ENCODE measurements at regions not wholly inside any gene's neighbourhood (a gene's known extent, or its start where the extent isn't known, plus 50 kb on each side); places are given as distances from the start of the nearest gene placed in this dataset.

DNA sequence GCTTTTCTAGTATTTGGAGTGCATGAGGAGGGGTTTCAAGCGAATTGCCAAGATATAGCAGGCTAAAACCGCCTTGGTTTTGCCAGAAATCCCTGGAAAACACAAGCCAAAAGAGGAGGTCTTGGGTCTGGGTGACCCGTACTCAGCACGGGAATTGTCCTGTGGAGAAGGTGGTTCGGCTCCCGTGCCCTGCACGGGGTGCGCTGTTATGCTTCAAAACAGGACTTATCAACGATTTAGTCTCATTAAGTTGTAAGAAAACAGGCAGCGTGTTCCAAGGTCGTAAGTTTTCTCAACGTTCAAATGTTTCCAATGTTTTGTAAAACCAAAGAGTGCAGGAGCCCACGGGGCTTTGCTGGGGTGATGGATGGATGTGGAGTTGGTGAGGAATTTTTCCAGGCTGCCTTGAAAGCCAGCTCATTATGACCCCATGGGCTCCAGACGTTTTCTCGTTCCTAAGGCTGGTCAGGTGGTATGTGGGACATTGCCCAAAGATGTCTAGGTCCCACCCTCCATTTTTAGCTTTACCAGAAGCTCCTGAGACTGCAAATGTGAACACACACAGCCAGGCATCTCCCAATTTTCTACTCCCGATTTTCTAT, 75.4 kb upstream of the CLDN14 start:
- DNase-seq (ENCODE audit: low spot score), result no peak

DNA sequence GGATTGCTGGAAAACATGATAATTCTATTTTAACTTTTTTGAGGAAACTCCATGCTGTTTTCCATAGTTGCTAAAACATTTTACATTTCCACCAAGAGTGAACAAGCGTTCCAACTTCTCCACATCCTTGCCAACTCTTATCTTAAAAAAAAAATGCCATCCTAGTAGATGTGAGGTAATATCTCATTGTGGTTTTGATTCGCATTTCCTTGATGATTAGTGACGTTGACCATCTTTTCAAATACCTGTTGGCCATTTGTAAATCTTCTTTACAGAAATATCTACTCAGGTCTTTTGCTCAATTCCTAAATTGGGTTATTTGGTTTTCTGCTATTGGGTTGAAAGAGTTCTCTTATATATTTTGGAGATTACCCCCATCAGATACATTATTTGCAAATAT, 77.4 kb upstream of the CLDN14 start:
- DNase-seq (ENCODE audit: low spot score), result no peak

DNA sequence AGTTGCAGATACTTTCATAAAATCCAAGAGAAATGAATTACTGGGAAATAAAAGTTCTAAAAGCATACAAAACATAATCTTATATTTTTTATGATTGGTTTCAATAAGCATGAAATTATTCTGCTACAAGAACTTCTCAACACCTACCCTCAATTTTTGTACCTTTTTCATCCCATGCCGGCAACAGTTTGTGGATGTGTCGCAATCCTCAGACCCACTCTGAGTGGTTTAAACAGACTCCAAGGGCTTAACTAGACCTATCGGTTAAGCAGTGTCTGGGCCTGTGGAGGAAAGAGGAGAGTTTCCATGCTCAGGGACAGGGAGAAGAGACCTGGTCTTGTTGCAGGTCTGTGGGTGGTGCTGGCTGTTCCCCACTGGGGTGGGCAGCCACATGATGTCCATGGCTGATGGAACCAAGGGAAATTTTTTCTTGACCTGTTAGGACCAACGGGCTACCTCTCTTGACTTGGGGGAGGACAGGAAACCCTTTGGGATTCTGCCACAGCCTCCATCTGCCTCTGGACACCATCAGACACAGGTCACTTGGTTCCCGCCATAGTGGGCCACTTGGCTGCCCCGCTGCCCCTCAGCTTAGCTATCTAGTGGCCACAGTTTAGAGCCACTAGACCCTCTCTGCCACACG, 81.1 kb upstream of the CLDN14 start:
- DNase-seq (ENCODE audit: low spot score), result no peak

DNA sequence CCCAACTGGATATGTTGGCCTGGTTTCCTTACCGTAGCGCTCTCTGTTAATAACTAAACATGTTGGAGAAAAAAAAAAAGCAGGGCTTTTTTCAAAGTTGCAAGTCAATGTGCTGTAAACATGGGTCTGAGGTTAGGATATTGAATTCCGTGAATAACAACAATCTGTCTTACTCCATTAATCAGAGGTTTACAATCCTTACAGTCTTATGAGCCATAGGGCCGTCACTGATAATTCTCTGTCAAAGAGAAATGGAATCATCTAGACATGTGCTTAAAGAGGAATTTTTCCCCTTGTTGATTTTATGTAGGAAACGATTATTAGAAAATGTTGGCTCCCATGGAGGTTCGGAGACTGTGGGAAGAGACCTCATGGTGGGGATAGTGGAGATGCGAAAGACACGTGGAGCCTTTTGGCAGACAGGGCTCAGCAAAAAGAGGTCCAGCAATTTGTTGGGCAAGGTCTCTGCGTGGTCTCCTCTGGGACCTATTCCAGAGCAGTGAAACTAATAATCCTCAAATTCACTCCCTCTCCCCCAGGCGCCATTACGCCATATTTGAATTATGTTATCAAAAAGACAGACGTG, 83.5 kb upstream of the CLDN14 start:
- DNase-seq (ENCODE audit: low spot score), result no peak

DNA sequence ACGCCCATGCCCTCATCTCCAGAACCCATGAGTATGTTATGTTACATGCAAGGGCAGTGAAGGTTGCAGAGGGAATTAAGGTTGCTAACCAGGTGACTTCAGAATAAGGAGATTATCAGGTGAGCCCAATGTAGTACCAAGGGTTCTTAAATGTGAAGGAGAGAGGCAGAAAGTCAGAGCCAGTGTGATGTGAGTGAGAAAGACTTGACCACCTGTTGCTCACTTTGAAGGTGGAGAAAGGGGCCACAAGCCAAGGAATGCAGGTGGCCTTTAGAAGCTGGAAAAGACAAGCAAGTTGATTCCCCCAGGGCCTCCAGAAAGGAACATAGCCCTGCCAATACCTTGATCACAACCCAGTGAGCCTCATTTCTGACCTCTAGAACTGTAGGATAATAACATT, 84.7 kb upstream of the CLDN14 start:
- DNase-seq (ENCODE audit: low spot score), result no peak

DNA sequence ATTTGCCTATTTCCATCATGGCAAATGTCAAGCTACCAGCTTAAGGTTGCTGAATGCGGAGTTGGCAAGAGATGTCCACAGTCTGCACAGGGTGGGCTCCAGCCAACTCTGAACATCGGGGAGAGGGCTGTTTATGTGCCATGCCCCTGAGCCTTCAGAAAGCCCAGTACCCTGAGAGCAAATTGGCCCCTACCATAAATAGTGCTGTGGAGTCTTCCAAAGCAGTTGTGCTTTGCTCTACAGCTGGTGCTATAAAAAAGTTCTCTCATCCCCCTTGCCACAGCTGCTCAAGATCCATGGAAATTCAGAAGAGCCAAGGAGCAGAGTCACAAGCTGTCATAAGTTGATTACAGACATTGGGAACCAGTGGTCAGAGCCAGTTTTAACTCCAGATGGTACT, 85.6 kb upstream of the CLDN14 start:
- DNase-seq (ENCODE audit: low spot score), result no peak

DNA sequence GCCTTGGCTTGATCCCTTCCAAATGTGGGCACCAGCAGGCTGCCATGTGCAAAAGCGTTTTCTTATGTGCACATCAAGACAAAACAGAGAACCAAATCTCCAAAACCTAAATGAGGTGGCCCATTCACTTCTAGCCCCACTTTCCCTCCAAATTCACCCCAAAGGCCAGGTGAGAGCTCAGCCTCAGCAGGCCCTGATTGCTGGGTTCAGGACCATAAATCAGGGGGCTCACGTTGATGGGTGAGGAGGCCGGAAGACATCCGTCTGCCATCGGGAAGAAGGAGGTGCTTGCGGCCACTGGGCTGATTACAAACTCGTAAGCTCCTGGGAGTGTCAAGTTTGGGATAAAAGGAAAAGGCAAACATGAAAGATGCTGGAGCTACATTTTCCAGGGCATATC, 86.7 kb upstream of the CLDN14 start:
- no peak for DNase-seq (ENCODE audit: low spot score)

DNA sequence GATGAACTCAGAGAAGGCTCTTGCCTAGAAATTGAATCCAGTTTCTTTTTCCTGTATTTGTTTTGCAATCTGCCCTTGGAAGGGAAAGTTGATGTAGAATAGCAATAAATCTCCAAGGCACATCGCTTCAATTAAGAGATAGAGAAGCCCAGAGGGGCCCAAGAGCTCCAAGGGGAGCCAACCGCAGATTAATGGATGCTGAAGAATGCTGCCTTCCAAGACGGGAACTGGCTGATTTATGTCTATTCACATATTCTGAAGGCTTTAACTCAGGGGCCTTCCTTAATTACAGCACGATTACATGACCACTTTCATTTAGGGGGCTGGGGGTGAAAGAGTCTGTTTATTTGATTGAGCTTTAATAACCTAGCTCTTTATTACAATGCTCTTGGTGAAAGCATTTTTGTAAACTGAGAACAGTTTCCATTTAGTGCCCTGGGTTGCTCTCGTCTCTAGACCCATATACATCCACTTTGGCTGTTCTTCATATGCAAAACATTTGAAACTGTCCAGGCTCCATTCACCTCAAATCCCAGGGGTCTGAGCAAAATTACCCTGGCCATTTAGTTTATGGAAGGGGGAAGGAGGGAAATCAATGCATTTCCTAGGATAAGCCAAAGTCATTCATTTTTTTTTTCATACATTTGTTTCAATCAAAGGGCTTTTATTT, 87.4 kb upstream of the CLDN14 start:
- DNase-seq (ENCODE audit: low spot score), result no peak

DNA sequence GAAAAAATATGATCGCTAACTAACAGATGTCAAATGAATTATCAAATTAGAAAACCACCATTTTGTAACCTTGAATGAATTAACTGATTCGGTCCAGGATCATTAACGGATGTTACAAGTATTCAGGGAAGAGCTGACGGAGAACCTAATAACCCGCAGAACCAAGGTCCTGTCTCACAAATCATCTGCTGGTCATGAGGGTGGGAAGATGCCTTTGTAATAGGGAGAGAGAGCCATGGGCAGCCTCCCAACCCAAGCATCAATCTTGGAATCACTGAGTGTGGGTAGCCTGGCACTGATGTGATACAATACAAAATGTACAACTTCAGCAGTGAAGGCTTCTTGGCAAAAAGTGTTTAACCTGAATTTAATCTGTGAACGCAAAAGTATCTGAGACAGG, 89.6 kb upstream of the CLDN14 start:
- DNase-seq (ENCODE audit: low spot score), result no peak

DNA sequence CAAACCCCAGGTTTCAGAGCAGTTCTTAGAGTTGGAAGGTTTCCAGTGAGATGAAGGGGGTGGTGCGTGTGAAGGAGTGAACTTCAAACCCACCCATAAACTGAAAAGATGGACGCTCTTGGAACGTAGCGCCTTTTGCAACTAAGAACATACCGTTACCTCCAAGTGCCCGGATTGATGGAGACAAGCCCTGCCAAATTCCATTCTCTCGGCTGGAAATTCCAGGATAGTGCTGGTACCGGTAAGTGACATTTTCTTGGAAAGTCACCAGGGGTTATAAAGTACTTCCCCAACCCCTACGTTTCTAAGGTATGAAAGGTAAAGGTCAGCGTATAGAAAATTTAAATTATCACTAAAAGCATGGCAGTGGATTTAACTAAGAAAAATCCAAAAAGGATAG, 91.6 kb upstream of the CLDN14 start:
- DNase-seq (ENCODE audit: low spot score), result no peak

DNA sequence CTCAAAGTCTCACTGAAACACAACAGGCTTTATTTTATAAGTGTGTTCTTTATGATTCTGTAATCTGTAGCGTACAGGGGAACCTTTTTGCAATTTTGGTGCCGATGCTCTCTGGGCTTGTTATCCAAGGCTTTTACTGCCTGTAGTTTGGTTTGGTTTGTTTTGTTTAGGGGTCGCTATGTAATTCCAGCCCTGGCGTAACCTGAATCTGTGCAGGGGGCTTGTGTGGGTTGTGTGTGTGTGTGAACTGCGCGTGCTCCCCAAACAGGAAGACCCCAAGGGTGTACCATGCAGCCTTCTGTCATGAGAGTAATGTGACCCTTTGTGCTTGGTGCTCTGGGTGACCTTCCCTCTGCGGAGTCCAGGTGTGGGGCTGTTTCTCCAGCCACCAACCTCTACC, 92.1 kb upstream of the CLDN14 start:
- DNase-seq (ENCODE audit: low spot score), result no peak

DNA sequence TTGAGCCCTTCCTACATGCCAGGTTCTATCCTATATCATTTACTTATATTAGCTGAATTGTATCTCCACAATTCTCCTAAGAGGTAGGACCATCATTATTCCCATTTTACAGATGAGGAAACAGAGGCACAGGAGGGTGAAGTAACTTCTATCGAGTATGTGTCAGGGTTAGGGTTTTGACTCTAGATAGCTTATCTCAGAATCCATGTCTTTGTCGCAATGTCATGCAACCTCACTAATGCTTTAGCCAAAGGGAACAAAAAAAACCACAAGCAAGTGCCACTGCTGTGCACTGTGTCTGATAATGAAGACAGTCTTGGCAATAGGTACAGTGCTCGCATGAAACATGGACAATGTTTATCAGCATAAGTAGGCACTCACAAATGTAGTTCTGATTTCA, 95.4 kb upstream of the CLDN14 start:
- DNase-seq (ENCODE audit: low spot score), result no peak

DNA sequence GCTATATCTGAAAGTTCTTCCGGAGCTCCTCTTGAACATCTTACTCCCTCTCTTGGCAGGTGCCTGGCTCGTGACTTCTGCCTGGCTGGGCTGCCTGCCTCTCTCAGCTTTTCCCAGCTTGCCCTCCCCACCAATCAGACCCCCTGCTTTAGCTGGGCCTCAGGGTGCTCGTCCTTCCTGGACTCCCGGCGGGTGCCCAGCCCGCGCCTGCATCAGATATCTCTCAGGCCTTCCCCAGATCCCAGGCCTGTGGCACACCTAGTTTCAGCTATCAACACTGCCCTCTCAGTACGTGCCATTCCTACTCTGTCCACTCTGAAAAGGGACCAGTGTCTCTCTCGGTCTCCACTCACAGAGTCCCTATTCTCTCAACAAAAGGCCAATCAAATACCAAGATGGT, 96.5 kb upstream of the CLDN14 start:
- no peak for DNase-seq (ENCODE audit: low spot score)

DNA sequence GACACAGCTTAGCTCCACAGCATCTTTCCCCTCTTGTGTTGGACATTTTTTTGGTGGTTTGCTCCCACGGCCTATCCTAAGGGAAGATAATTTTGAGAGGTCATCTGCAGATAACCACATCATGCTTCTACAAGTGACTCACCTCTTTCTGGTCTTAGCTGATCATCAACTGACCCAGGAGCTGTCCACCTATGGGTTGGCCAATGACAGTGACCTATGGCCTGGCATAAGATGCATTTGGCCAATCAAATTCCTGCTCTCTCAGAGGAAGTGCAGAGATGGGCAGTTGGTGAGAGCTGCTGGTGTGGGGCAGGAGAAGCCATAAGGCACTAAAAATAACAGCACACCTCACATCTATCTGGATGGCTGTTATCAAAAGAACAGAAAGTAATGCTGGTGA, 100.0 kb upstream of the CLDN14 start:
- DNase-seq (ENCODE audit: low spot score), result no peak

DNA sequence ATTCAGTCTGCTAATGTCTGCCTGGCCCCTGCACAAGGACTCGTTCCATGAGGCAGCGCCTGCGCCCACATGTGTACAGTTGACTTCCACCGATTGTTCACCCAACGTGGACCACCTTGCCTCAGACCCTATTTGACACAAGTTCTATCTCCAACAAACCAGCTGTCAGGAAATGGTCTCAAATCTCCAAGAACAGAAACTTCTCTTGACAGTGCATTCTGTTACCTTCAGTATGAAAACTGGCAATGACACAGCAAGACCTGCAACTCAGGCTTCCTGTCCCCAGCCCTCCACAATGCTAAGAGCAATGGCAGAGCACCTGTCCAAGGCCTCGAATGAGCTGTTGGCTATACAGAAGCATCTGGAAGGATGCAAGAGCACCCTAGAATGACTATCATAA, 102.3 kb upstream of the CLDN14 start:
- DNase-seq (ENCODE audit: low spot score), result no peak

DNA sequence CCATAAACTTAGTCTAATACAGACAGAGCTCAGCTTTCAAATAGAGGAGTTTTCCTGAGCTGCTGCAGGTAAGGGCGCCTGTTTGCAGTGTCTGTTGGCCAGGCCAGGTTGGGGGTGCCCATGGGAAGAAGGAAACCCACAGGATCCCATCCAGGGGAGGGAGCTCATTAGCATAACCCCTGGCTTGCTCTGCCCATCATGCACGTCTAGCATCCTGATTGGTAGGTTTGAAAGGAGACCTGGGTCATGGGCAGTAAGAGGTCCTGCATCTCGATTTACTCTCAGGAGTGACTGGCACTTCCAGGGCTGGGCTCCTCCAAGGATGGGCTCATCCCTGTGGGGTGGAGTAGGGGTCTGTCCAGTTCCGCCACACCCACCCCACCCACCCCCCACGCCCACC, 103.7 kb upstream of the CLDN14 start:
- no peak for DNase-seq (ENCODE audit: low spot score)

DNA sequence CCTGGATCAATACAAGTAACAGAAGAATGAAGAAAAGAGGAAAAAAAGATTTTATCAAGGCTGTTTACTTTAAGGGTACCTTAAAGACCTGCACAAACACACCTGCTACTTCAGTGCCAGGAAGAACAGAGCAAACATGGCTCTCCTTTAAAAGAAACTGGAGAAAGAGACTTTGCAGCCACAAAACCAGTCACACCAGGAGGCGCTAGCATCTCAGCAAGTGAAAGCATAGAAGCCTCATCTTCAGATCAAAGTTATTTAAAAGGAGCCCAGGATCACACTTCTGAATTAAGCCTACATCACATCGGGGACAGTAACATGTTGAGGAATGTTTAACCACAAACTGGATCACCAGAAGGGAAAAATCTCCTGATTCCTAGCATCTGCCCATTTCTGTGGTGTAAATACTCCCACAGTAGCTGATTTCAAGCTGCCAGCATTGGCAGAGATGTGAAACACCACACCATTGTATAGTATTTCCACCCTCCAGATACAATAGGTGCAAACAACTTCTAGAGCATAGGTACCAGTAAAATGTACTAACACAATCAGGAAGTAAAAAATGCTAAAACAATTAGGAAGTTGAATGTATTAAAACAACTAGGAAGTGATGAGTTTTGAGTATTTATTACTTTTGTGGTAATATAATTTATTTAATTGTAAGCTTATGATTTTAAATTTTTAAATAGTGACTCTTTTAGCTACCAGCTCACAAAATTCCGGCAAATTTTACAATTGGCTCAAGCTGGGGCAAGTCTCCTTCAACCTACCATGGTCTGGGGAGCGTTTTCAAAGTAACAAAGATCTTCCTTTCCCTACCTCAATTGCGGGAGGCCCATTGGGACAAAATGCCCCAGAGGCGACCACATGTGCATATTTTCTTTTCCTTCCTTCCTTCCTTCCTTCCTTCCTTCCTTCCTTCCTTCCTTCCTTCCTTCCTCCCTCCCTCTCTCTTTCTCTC, 105.3 kb upstream of the CLDN14 start:
- no peak for DNase-seq (ENCODE audit: low spot score)

DNA sequence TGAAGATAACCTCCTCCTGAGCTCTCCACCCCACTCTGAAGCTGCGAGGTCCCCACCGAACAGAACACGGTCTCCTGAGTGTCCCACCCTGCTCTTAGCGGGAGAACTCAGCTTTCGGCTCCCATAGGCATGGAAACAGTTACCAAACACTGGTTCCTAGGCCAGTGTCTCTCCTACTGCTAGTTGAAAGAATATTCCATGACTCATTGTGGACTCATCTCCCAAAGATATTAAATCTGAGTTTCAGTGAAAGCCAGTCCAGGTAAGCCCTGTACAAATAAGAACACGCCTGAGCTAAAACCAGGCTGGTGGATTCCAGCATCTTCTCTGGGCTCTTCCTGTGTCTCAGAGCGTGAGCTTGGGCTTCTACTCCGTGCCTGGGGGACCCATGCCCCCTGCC, 107.5 kb upstream of the CLDN14 start:
- no peak for DNase-seq (ENCODE audit: low spot score)

DNA sequence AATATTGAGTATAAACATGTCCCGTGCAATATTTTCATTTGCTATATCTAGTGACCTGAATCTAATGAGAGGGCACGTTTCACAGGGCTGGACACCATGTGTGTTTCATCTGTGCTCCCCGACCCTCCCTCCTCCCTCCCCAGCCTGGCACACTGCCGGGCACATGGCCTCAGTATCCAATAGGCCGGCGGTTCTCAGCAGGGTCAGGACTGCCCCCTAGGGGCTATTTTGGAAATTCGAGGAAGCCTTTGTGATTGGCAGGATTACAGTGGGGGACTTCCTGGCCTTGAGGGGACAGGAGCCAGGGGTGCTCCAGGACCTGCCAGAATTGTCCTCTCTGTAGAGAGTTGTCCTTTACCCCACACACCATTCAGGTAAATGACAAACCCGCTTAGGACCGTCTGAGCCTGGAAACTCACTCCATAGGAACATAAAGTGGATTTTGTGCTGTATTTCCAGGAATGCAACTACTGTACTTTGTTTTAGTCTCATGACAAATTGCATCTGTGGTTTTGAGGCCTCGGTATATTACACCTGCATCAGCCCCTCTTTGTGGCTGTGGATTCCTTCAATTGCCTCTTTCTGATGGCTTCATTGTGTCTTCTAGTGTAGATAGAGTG, 109.5 kb upstream of the SIM2 start:
- no peak for DNase-seq (ENCODE audit: low spot score)

DNA sequence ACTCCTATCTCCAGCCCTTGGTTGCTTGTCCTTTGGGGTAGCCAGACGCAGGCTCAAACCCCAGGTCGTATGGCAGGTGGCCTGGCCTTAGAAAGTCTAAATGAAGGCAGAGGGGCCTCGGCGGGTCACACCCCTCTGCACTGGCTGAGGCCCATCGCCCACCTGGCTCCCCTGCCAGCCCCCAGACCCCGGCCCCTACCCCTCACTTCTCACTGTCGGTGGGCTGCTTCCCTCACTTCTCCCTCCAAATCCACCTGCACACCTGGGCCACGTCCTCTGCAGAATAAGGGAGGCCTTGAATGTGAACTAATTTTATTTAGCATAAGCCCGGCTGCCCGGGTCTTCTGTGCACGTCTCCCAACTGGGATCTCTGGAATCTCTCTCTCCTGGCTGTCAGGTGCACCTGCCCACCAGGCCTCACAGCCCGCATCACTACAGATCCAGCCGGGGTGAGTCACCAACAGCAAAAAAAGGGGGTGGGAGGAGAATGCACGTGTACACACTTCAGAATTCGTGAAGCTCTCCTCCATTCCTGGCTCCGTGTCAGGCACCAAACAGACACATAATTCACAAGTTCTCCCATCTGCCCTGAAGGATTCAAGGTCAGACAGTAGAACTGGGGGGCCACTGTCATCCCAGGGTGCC, 107.5 kb upstream of the SIM2 start:
- DNase-seq (ENCODE audit: low spot score), result no peak

DNA sequence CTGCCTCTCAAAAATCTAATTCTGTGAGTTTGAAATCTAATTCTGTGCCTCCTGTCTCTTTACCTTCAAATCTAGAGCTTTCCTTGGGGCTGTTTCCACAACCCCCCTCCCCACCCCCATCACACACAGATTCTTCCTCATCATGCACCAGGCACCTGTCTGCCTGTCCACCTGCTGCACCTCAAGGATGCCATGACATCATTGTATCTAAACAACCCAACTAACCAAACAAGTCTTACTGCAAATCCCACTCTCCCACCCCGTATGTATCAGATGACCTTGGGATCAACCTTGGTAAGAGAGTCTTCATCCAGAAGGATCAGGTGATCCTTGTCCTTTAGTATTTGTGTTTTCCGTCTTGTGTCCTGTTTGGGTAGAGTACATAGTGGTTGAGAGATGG, 102.7 kb upstream of the SIM2 start:
- no peak for DNase-seq (ENCODE audit: low spot score)
